ENCODE measurements at regions not wholly inside any gene's neighbourhood (a gene's known extent, or its start where the extent isn't known, plus 50 kb on each side); places are given as distances from the start of the nearest gene placed in this dataset.
"Not testable (repeated sequence)": the region's sequence is repeated elsewhere in the genome, so short reads cannot be mapped to it uniquely, and the experiment has no call there.

GRCh38 chr6:160804639-160805038 lies 102.6 kb downstream of the PLG start:
- Histone ChIP-seq H3K27me3 (ENCODE audit: control insufficient read depth in 1 of 2, insufficient read depth in 2 of 2, low read length in 2 of 2) (no peaks in the 10 kb centered on the region), H3K9ac (ENCODE audit: low read length in 2 of 2) (no peak overlapping the region), H3K27ac (ENCODE audit: low read length) (no peak overlapping the region), H3K9me3 (ENCODE audit: control insufficient read depth in 2 of 2, low read length in 2 of 2) (no peaks in the 10 kb centered on the region), H3K4me1 (ENCODE audit: control insufficient read depth, insufficient read depth, low read length) (no peaks in the 10 kb centered on the region), H3K36me3 (ENCODE audit: control insufficient read depth in 2 of 2, insufficient read depth in 2 of 2, low read length in 2 of 2) (no peaks in the 10 kb centered on the region), H3K4me3 (ENCODE audit: low read length in 2 of 2) (no peak overlapping the region)

DNA sequence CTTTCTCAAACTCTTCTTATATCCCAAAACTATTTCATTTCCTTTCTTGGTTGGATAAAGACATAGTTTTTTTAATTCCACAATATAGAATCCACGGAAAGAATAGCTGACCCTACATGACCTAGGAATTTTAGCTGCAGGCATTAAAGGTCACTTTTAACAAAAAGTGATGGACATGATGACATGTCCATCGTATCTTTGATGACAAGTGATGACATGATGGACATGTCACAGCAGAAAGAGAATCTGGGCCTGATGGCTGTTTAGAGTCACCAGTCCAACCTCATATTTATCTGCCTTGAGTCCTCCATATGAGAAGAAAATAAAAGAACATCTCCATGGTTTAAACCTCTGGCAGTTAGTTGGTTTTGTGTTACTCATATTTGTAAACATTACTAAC lies 106.2 kb downstream of the PLG start:
- no peak overlapping the region for H3K9ac ChIP-seq (ENCODE audit: low read length in 2 of 2)
- no peak overlapping the region for H3K4me3 ChIP-seq (ENCODE audit: low read length in 2 of 2)
- no peaks in the 10 kb centered on the region for H3K36me3 ChIP-seq (ENCODE audit: control insufficient read depth in 2 of 2, insufficient read depth in 2 of 2, low read length in 2 of 2)
- H3K4me1 ChIP-seq (ENCODE audit: control insufficient read depth, insufficient read depth, low read length): no peaks in the 10 kb centered on the region
- no peaks in the 10 kb centered on the region for H3K9me3 ChIP-seq (ENCODE audit: control insufficient read depth in 2 of 2, low read length in 2 of 2)
- H3K27me3 ChIP-seq (ENCODE audit: control insufficient read depth in 1 of 2, insufficient read depth in 2 of 2, low read length in 2 of 2): no peaks in the 10 kb centered on the region
- H3K27ac ChIP-seq (ENCODE audit: low read length): no peak overlapping the region

DNA sequence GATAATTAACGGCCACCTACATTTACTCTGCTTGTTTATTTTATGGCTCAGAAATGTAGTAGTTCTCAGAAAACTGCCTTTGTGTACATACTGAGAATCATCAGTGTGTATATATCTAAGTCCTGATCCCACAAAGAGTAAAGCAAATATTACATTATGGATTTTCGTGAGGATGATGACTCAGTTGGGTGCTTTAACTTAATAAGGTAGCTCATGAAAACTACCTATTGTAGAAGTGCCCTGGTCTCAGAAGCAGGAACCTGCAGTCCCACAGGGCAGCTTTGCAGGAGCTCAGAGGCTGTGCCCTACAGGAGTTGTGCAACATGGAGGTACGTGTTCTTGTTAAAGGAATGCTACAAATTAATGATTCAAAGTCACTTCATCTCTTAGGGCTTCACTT lies 108.2 kb downstream of the PLG start:
- H3K9me3 ChIP-seq (ENCODE audit: control insufficient read depth in 2 of 2, low read length in 2 of 2): no peaks in the 10 kb centered on the region
- H3K27ac ChIP-seq (ENCODE audit: low read length): no peak overlapping the region
- no peak overlapping the region for H3K4me3 ChIP-seq (ENCODE audit: low read length in 2 of 2)
- no peaks in the 10 kb centered on the region for H3K27me3 ChIP-seq (ENCODE audit: control insufficient read depth in 1 of 2, insufficient read depth in 2 of 2, low read length in 2 of 2)
- H3K4me1 ChIP-seq (ENCODE audit: control insufficient read depth, insufficient read depth, low read length): no peaks in the 10 kb centered on the region
- H3K36me3 ChIP-seq (ENCODE audit: control insufficient read depth in 2 of 2, insufficient read depth in 2 of 2, low read length in 2 of 2): no peaks in the 10 kb centered on the region
- H3K9ac ChIP-seq (ENCODE audit: low read length in 2 of 2): no peak overlapping the region

DNA sequence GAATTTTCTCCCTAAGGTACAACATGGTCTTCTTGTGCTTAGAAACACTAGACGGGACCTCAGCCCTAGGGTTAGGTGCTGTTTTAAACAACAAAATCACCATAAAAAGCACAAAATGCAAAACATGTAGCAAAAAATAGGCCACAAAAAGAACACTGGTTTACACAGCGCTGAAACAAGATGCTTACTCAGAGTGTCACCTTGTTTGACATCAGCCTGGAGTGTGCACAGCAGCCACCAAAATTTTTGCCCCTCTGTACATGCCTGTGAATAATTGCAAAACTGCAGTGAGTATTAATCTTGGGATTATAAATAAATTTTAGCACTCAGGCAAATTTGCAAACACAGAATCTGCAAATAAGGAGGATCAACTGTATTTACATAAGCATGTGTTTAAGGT lies 110.1 kb downstream of the PLG start:
- H3K27me3 ChIP-seq (ENCODE audit: control insufficient read depth in 1 of 2, insufficient read depth in 2 of 2, low read length in 2 of 2): no peaks in the 10 kb centered on the region
- H3K9me3 ChIP-seq (ENCODE audit: control insufficient read depth in 2 of 2, low read length in 2 of 2): no peaks in the 10 kb centered on the region
- H3K9ac ChIP-seq (ENCODE audit: low read length in 2 of 2): no peak overlapping the region
- H3K27ac ChIP-seq (ENCODE audit: low read length): no peak overlapping the region
- no peaks in the 10 kb centered on the region for H3K4me1 ChIP-seq (ENCODE audit: control insufficient read depth, insufficient read depth, low read length)
- H3K4me3 ChIP-seq (ENCODE audit: low read length in 2 of 2): no peak overlapping the region
- no peaks in the 10 kb centered on the region for H3K36me3 ChIP-seq (ENCODE audit: control insufficient read depth in 2 of 2, insufficient read depth in 2 of 2, low read length in 2 of 2)

- no peaks in the 10 kb centered on the region for H3K4me1 ChIP-seq (ENCODE audit: control insufficient read depth, insufficient read depth, low read length)
- H3K9me3 ChIP-seq (ENCODE audit: control insufficient read depth in 2 of 2, low read length in 2 of 2): no peaks in the 10 kb centered on the region
- H3K4me3 ChIP-seq (ENCODE audit: low read length in 2 of 2): no peak overlapping the region
- no peaks in the 10 kb centered on the region for H3K36me3 ChIP-seq (ENCODE audit: control insufficient read depth in 2 of 2, insufficient read depth in 2 of 2, low read length in 2 of 2)
- H3K27ac ChIP-seq (ENCODE audit: low read length): no peak overlapping the region
- no peak overlapping the region for H3K9ac ChIP-seq (ENCODE audit: low read length in 2 of 2)
- no peaks in the 10 kb centered on the region for H3K27me3 ChIP-seq (ENCODE audit: control insufficient read depth in 1 of 2, insufficient read depth in 2 of 2, low read length in 2 of 2)
These were observed 116.9 kb downstream of the PLG start for GRCh38 chr6:160818934-160819333.

GRCh38 chr6:160820661-160821060 lies 118.6 kb downstream of the PLG start:
- H3K27ac ChIP-seq (ENCODE audit: low read length); H3K4me1 ChIP-seq (ENCODE audit: control insufficient read depth, insufficient read depth, low read length): not testable (repeated sequence)

GRCh38 chr6:160831739-160832138 lies 129.7 kb downstream of the PLG start:
- Histone ChIP-seq H3K4me3 (ENCODE audit: low read length in 2 of 2) (no peak overlapping the region), H3K4me1 (ENCODE audit: control insufficient read depth, insufficient read depth, low read length) (no peaks in the 10 kb centered on the region), H3K9ac (ENCODE audit: low read length in 2 of 2) (no peak overlapping the region), H3K27ac (ENCODE audit: low read length) (no peak overlapping the region), H3K36me3 (ENCODE audit: control insufficient read depth in 2 of 2, insufficient read depth in 2 of 2, low read length in 2 of 2) (no peaks in the 10 kb centered on the region), H3K27me3 (ENCODE audit: control insufficient read depth in 1 of 2, insufficient read depth in 2 of 2, low read length in 2 of 2) (no peaks in the 10 kb centered on the region), H3K9me3 (ENCODE audit: control insufficient read depth in 2 of 2, low read length in 2 of 2) (no peaks in the 10 kb centered on the region)

More at GRCh38 chr6:160820661-160821060, 118.6 kb downstream of the PLG start:
- H3K4me3 ChIP-seq (ENCODE audit: low read length in 2 of 2); H3K9ac ChIP-seq (ENCODE audit: low read length in 2 of 2); H3K27me3 ChIP-seq (ENCODE audit: control insufficient read depth in 1 of 2, insufficient read depth in 2 of 2, low read length in 2 of 2); H3K9me3 ChIP-seq (ENCODE audit: control insufficient read depth in 2 of 2, low read length in 2 of 2); H3K36me3 ChIP-seq (ENCODE audit: control insufficient read depth in 2 of 2, insufficient read depth in 2 of 2, low read length in 2 of 2): not testable (repeated sequence)

DNA sequence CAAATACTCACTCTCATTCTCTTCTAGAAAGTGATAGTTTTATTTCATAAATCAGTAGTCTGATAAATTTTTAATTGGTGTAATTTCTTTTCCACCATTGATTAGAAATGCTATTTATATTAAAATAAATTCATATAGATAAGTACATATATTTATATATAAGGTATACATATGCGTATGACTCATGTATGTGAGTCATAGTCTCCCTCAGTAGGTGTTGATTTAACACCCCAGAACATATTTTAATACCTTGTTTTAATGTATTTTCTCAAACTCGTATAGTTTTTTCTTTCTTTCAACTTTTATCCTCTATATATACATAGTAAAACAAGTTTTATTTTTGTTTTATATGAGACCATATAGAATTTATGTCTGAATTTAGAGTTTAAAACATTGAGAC lies 130.4 kb downstream of the PLG start:
- no peaks in the 10 kb centered on the region for H3K9me3 ChIP-seq (ENCODE audit: control insufficient read depth in 2 of 2, low read length in 2 of 2)
- H3K4me3 ChIP-seq (ENCODE audit: low read length in 2 of 2): no peak overlapping the region
- H3K36me3 ChIP-seq (ENCODE audit: control insufficient read depth in 2 of 2, insufficient read depth in 2 of 2, low read length in 2 of 2): no peaks in the 10 kb centered on the region
- H3K27me3 ChIP-seq (ENCODE audit: control insufficient read depth in 1 of 2, insufficient read depth in 2 of 2, low read length in 2 of 2): no peaks in the 10 kb centered on the region
- no peak overlapping the region for H3K27ac ChIP-seq (ENCODE audit: low read length)
- H3K9ac ChIP-seq (ENCODE audit: low read length in 2 of 2): no peak overlapping the region
- H3K4me1 ChIP-seq (ENCODE audit: control insufficient read depth, insufficient read depth, low read length): no peaks in the 10 kb centered on the region

GRCh38 chr6:160837146-160837545 lies 135.1 kb downstream of the PLG start:
- H3K36me3 ChIP-seq (ENCODE audit: control insufficient read depth in 2 of 2, insufficient read depth in 2 of 2, low read length in 2 of 2): no peaks in the 10 kb centered on the region
- H3K4me1 ChIP-seq (ENCODE audit: control insufficient read depth, insufficient read depth, low read length): no peaks in the 10 kb centered on the region
- H3K9me3 ChIP-seq (ENCODE audit: control insufficient read depth in 2 of 2, low read length in 2 of 2): no peaks in the 10 kb centered on the region
- H3K27ac ChIP-seq (ENCODE audit: low read length): no peak overlapping the region
- no peak overlapping the region for H3K4me3 ChIP-seq (ENCODE audit: low read length in 2 of 2)
- no peaks in the 10 kb centered on the region for H3K27me3 ChIP-seq (ENCODE audit: control insufficient read depth in 1 of 2, insufficient read depth in 2 of 2, low read length in 2 of 2)
- no peak overlapping the region for H3K9ac ChIP-seq (ENCODE audit: low read length in 2 of 2)

GRCh38 chr6:160851031-160851430 lies 140.5 kb upstream of the MAP3K4 start:
- no peak overlapping the region for H3K4me3 ChIP-seq (ENCODE audit: low read length in 2 of 2)
- H3K36me3 ChIP-seq (ENCODE audit: control insufficient read depth in 2 of 2, insufficient read depth in 2 of 2, low read length in 2 of 2): no peaks in the 10 kb centered on the region
- H3K9me3 ChIP-seq (ENCODE audit: control insufficient read depth in 2 of 2, low read length in 2 of 2): no peaks in the 10 kb centered on the region
- no peaks in the 10 kb centered on the region for H3K27me3 ChIP-seq (ENCODE audit: control insufficient read depth in 1 of 2, insufficient read depth in 2 of 2, low read length in 2 of 2)
- no peak overlapping the region for H3K27ac ChIP-seq (ENCODE audit: low read length)
- H3K4me1 ChIP-seq (ENCODE audit: control insufficient read depth, insufficient read depth, low read length): no peaks in the 10 kb centered on the region
- no peak overlapping the region for H3K9ac ChIP-seq (ENCODE audit: low read length in 2 of 2)

DNA sequence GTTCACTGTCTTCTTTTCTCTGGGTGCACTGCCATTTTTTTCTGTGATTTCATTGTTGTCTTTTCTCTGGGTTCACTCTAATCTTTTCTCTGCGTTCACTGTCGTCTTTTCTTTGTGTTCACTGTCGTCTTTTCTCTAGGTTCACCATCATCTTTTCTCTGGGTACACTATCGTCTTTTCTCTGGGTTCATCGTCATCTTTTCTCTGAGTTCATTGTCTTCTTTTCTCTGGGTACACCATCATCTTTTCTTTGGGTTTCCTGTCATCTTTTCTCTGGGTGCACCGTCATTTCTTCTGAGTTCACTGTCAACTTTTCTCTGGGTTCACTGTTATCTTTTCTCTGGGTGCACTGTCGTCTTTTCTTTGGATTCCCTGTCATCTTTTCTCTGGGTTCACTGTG lies 137.6 kb upstream of the MAP3K4 start:
- no peaks in the 10 kb centered on the region for H3K27me3 ChIP-seq (ENCODE audit: control insufficient read depth in 1 of 2, insufficient read depth in 2 of 2, low read length in 2 of 2)
- H3K27ac ChIP-seq (ENCODE audit: low read length): no peak overlapping the region
- H3K4me1 ChIP-seq (ENCODE audit: control insufficient read depth, insufficient read depth, low read length): no peaks in the 10 kb centered on the region
- no peak overlapping the region for H3K9ac ChIP-seq (ENCODE audit: low read length in 2 of 2)
- H3K4me3 ChIP-seq (ENCODE audit: low read length in 2 of 2): no peak overlapping the region
- H3K36me3 ChIP-seq (ENCODE audit: control insufficient read depth in 2 of 2, insufficient read depth in 2 of 2, low read length in 2 of 2): no peaks in the 10 kb centered on the region
- H3K9me3 ChIP-seq (ENCODE audit: control insufficient read depth in 2 of 2, low read length in 2 of 2): no peaks in the 10 kb centered on the region

DNA sequence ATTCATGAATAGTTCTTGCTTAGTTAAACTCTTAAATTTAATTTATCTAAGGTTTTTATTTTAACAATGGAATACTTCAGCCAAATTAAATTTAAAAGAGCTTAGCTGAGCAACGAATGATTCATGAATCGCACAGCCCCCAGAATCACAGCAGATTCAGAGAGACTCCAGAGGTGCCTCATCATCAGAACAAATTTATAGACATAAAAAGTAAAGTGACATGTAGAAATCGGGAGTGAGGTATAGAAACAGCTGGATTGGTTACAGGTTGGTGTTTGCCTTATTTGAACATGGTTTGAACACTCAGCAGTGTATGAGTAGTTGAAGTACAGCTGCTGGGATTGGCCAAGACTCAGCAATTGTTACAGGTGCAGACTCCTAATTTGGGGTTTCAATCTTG lies 132.7 kb upstream of the MAP3K4 start:
- Histone ChIP-seq H3K27me3 (ENCODE audit: control insufficient read depth in 1 of 2, insufficient read depth in 2 of 2, low read length in 2 of 2) (no peaks in the 10 kb centered on the region), H3K4me1 (ENCODE audit: control insufficient read depth, insufficient read depth, low read length) (no peaks in the 10 kb centered on the region), H3K36me3 (ENCODE audit: control insufficient read depth in 2 of 2, insufficient read depth in 2 of 2, low read length in 2 of 2) (no peaks in the 10 kb centered on the region), H3K4me3 (ENCODE audit: low read length in 2 of 2) (no peak overlapping the region), H3K9me3 (ENCODE audit: control insufficient read depth in 2 of 2, low read length in 2 of 2) (peaks cover 0 to 2% of the 10 kb centered on the region in 2 donors), H3K9ac (ENCODE audit: low read length in 2 of 2) (no peak overlapping the region), H3K27ac (ENCODE audit: low read length) (no peak overlapping the region)

All from stomach smooth muscle (tissue), 2 donors.